ENCODE measurements at regions not wholly inside any gene's neighbourhood (a gene's known extent, or its start where the extent isn't known, plus 50 kb on each side); places are given as distances from the start of the nearest gene placed in this dataset.

GRCh38 chrX:46447384-46447783, 97.8 kb downstream of the ZNF674 start:
- DNase-seq = no peak

- DNase-seq = peak; percentile 91
Observed at GRCh38 chrX:46446727-46447378, 98.4 kb downstream of the ZNF674 start.

DNA sequence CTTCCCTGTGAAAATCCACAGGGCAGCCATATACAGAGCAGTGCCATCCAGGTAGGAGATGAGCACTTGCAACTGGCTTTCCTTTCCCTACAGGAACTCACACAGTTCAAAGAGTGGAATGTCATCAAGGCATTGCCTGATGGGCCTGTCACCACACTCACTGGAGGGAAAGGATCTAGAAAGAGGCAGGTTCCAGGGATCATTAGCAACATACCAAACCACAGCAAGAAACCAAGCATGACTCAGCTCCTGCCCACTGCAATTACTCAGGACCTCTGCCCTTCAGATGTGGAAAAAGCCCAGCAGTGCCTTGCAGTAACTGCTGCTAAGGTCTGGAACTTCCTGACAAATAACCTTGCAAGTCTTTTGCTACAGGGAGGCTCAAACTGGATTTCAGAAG, 101.2 kb downstream of the ZNF674 start:
- DNase-seq = no peak

DNA sequence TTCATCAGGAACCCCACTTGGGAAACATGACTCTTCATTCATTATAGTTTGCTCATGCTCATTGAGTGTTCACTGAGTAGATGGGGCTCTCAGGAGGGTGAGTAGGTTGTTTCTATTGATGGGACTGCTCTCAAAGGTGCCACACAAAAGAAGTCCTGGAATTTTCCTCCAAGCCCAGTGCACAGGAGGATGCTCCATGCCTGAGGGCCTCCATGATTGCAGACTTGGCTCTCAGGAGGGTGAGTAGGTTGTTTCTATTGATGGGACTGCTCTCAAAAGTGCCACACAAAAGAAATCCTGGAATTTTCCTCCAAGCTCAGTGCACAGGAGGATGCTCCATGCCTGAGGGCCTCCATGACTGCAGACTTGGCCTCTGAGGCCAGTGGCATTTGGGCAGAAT, 108.5 kb downstream of the ZNF674 start:
- DNase-seq = no peak

- DNase-seq = no peak
Observed at GRCh38 chrX:46433892-46434291, 111.3 kb downstream of the ZNF674 start.

DNA sequence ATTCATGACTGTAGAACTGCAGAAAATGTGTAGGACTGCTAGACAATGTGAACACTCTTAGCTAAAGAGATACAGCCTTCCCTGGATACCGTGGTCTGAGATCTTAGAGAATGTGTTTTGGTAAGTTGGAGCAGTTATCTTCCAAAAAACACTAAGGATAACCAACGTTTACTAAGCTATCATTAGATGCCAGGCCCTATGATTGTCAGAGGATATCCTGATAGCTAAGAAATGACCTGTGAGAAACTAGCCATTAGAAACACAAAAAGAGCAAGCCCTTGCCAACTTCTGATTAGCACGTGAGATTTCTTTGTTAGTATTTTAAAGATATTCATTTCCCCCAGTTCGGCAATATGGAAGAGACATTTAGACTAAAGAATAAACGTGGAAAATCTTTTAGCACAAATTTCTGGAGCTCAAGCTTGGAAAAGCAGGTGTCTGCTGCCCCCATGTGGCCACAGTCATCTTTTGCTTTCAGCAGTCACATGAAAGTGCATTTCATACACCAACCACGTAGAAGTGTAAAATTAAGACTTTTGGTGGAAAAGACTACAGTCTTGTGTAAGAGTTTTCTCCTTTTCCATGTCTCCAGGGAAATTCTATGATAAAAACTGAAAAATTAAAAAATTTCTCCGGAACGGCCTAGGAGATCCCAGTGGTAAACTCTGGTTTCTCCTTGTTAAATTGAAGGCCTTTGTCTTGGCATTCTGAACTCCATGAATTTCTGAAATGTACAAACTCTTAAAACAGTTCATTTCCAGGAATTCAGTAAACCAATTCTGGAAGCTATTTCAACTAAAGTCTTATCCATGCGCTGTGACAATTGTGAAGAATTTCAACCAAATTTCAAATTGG, 136.4 kb downstream of the ZNF674 start:
- peak; percentile 85 for DNase-seq

DNA sequence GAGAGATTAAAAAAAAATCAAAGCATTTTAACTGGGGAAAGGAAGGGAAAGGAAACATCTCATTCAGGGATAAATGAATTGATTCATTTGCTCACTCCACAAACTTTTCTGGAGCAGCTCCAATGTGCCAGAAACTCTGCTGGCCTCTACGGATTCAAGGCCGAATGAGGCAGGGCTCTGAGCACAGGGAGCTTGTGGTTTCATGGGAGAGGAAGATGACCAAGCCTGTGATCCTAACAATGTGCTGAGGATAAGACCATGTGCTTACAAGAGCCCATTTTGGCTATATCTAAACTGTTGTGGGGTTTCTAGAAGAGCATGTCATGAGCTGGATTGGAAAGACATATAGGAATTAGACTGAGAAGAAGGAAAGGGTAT, 137.5 kb downstream of the ZNF674 start:
- no peak for DNase-seq

- DNase-seq = no peak
Observed at GRCh38 chrX:46407036-46407752, 138.0 kb downstream of the ZNF674 start.

- DNase-seq = no peak
Observed at GRCh38 chrX:46404774-46405173, 140.4 kb downstream of the ZNF674 start.

- DNase-seq = no peak
Observed at GRCh38 chrX:46400530-46401443, 144.4 kb downstream of the ZNF674 start.

DNA sequence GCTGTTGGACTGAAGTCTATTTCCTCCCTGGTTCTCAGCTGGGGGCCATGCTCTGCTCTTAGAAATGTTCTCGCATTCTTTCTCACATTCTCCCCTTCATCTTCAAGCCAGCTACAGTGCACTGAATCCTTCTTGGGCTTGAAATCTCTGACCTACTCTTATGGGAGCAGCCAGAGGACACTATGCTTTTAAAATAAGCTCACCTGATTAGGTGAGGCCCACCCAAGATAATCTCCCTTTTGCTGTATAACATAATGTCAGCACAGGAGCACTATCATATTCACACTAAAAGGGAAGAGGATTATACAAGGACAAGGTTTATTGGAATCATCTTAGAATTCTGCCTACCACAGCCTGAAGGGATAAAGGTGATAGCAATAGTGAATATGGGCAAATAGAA, 146.3 kb downstream of the ZNF674 start:
- no peak for DNase-seq

- DNase-seq = no peak
Observed at GRCh38 chrX:46398126-46398525, 147.1 kb downstream of the ZNF674 start.

- no peak for DNase-seq
Observed at GRCh38 chrX:46386511-46386910, 158.7 kb downstream of the ZNF674 start.

DNA sequence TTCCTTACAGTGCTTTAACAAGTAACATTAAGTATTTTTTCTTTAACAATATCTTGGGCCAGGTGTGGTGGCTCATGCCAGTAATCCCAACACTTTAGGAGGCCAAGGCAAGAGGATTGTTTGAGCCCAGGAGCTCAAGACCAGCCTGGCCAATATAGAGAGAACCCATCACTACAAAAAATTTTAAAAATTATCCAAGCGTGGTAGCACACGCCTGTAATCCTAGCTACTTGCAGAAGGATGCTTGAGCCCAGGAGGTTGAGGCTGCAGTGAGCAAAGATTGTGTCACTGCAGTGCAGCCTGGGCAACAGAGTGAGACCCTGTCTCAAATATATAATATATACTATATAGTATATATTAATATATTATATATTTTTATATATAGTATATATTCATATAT, 162.2 kb downstream of the ZNF674 start:
- DNase-seq = no peak

- no peak for DNase-seq
Observed at GRCh38 chrX:46382595-46382994, 162.6 kb downstream of the ZNF674 start.

DNA sequence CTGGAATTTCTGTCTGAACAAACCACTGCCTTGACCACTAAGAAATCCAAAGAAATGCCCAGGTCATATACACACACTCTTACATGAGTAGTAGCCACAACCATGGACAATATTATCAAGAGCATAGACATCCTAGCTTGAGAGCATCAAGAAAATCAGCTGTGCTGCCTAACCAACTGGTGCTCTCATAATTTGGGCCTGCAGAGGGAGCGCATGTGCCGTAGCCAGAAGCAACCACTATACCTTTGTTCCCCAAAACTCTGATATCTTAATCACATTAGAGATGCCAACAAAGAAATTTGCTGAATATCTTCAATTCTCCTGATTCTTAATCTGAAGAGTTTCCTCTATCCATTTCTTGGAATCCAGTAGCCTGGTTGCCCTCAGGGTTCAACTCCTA, 163.6 kb downstream of the ZNF674 start:
- DNase-seq = no peak

GRCh38 chrX:46380148-46380752, 165.0 kb downstream of the ZNF674 start:
- DNase-seq = no peak

DNA sequence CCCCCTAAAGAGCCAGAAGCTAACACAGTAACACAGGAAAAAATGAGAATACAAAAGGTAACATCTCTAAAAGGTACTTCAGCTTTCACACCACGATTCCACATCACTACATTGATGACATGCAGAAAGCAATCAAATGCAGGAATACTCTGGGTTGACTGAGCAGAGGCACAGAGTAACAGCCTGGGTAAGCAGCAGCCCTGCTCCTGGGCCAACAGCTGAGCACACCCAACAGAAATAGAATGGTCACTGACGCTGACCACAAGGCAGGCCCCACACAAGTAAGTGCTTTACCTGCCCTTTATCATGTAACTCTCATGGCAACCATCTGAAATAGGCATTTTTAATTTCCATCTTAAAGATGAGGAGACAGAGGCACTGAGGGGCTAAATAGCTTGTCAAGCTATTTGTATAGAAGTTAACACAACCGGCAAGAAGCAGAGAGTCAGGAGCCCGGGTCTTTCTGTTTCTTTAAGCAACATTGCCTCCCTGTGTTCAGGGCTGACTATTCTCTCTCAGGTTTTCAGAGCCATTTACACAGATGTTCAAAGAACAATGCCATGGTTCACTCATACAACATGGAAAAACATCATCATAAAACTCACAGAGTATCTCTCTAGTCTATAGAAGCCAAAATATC, 168.9 kb downstream of the ZNF674 start:
- no peak for DNase-seq

- DNase-seq = no peak
Observed at GRCh38 chrX:46375831-46376230, 169.4 kb downstream of the ZNF674 start.

DNA sequence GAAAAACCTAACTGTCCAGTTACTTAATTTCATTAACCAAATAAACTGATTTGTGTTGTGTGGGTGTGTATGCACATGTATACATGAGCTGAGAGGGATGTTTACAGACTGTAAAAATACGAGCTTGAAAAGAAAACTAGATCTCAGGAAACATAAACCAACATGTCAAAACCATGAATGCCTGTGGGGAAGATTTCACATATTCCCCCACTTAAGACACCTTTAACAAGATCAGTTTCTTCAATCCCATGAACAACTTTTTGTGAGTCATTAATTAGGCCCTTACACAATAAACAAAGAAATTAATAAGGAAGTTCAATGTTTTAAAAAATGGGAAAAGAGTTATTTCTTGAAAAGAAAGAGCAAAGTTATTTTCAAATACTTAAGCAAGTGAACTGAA, 170.8 kb downstream of the ZNF674 start:
- DNase-seq = no peak

DNA sequence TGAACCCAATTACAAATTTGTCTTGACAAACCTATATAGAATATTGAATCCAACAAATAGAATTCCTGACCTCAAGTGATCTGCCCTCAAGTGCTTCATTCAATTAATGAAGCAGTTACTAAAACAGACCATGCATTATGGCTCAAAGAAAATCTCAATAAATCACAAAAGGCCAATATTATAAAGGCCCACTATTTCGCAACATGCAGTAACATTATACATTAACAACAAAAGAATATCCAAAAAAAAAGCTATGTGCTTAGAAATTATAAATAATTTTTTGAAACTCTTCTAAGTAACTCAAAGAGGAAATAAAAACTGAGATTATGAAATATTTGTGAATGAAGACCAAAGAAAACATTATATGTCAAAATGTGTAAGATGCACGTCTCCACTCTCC, 177.7 kb downstream of the ZNF674 start:
- DNase-seq = no peak

Measured in activated CD8-positive, alpha-beta memory T cell treated with anti-CD3 and anti-CD28 coated beads for 24 hours (primary cell).